ENCODE measurements at regions not wholly inside any gene's neighbourhood (a gene's known extent, or its start where the extent isn't known, plus 50 kb on each side); places are given as distances from the start of the nearest gene placed in this dataset.
A peak's percentile ranks its signal among the peaks of the same experiment; 100 is the strongest.

DNA sequence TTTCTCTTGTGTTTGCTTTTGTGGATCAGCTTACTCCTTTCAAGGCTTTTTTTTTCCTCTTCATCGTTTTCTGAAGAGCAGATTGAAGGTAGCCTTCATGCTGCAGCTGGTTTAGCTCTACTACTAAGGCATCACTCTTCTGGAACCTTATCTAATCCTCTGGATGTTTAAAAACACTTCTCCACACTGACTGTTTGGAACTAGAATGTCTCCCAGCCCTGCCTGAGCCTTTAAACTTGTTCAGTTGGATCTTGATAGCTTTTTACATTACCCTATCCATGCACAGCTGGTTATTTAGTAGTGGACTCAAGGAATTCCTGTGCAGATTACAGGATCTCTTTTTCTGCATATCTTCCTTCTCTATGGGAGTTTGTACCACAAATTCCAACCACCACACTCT is 108.9 kb upstream of the ASCC3 start:
- no peaks in the 10 kb centered on the region for H3K4me1 Mint-ChIP-seq
- no peak for DNase-seq
- H3K27me3 Mint-ChIP-seq: peaks cover 2% of the 10 kb centered on the region
- no peaks in the 10 kb centered on the region for H3K36me3 Mint-ChIP-seq
- no peak for ATAC-seq (ENCODE audit: low read depth)
- peaks cover 1% of the 10 kb centered on the region for H3K9me3 Mint-ChIP-seq
- H3K4me3 Mint-ChIP-seq: no peak overlapping the region
- POLR2A ChIA-PET: no interaction called here
- H3K27ac Mint-ChIP-seq: no peak overlapping the region

DNA sequence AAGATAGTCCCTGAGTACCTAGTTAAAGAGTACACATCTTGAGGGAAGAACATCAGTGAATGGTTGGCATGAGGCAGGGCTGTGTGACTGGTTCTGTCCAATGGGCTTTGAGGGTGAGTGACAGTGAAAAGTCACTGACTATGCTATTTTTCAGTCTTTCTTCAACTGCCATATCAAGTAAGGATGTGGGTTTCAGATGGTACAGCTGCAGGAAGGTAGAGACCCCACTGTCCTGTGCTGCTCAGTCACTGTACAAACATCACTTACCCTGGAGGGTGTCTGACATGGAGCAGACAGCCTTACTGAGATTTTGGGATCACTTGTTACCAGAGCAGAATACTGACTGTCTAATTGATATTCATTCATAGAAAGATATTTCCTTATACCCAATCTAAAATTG is 115.3 kb upstream of the ASCC3 start:
- no peaks in the 10 kb centered on the region for H3K27me3 Mint-ChIP-seq
- no peak overlapping the region for H3K27ac Mint-ChIP-seq
- no peaks in the 10 kb centered on the region for H3K36me3 Mint-ChIP-seq
- no peaks in the 10 kb centered on the region for H3K4me1 Mint-ChIP-seq
- ATAC-seq (ENCODE audit: low read depth) (no peak), DNase-seq (no peak)
- no peak overlapping the region for H3K4me3 Mint-ChIP-seq
- POLR2A ChIA-PET: no interaction called here
- H3K9me3 Mint-ChIP-seq: peaks cover 1% of the 10 kb centered on the region

DNA sequence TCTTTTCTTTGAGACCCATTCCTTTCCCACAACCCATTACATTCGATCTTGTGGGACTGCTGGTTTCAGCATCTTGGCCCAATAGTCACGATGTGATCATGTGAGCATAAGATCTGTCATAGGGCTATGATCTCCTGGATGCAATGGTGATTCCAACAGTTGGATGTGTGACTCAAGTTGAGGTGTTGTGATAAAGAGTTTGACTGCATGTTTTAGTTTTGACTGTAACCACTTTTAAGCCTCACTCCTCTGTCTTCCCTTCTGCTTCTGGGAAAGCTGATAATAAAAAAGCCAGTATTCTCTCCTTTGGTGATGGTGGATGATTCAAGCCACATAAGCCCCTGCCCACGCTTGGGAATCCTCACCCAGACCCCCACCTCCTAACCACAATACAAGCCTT is 117.0 kb upstream of the ASCC3 start:
- ATAC-seq (ENCODE audit: low read depth) (no peak), DNase-seq (no peak)
- H3K9me3 Mint-ChIP-seq: no peaks in the 10 kb centered on the region
- H3K27me3 Mint-ChIP-seq: no peaks in the 10 kb centered on the region
- no peak overlapping the region for H3K27ac Mint-ChIP-seq
- H3K4me1 Mint-ChIP-seq: no peaks in the 10 kb centered on the region
- no peaks in the 10 kb centered on the region for H3K36me3 Mint-ChIP-seq
- no peak overlapping the region for H3K4me3 Mint-ChIP-seq
- POLR2A ChIA-PET: no interaction called here

DNA sequence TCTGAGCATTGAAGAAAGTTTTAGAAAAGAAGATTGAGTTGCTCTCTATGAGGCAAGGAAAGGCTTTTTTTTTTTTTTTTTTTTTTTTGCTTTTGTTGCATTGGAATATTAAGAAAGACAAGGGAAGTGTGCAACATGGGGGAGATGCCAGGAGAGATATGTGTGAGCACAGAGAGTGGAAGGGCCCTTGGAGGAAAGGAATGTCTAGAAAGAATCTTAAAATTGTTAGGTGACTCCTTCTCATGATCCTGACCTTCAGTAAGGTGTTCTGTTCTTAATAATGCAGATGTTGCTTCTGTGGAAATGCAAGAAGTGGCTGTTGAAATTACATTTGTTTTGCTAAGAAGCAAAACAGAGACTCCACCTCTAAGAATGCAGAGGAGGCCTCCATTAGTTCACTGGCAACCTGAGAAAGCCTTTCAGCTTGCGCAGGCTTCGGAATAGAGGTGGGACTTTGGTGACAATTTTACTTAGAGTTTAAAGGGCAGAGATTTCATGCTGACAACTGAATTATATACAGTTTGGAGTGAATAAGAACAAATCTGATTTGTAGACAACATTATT is 118.0 kb upstream of the ASCC3 start:
- no peak overlapping the region for H3K4me3 Mint-ChIP-seq
- peaks cover 2% of the 10 kb centered on the region for H3K27me3 Mint-ChIP-seq
- DNase-seq (no peak), ATAC-seq (ENCODE audit: low read depth) (no peak)
- H3K36me3 Mint-ChIP-seq: no peaks in the 10 kb centered on the region
- no peaks in the 10 kb centered on the region for H3K9me3 Mint-ChIP-seq
- POLR2A ChIA-PET: no interaction called here
- H3K4me1 Mint-ChIP-seq: no peaks in the 10 kb centered on the region
- no peak overlapping the region for H3K27ac Mint-ChIP-seq

DNA sequence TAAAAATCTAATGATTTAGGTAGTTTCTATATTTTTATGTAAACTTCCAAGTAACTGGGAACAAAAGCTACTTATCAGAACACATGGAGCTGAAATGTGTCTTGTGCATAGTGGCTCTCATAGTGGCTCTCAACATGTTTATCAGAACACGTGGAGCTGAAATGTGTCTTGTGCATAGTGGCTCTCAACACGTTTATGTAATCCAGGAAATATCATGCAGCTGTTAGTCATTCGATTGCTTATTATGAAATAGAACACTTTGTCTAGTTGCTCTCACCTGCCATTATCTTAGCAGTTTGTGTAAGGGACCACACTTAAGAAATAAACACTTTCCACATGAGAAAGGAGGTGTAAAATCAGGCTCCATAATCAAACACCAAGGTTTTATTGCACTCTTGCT is 119.2 kb upstream of the ASCC3 start:
- no peak for DNase-seq
- Mint-ChIP-seq H3K27me3 (peaks cover 2% of the 10 kb centered on the region), H3K9me3 (no peaks in the 10 kb centered on the region), H3K4me3 (no peak overlapping the region), H3K36me3 (no peaks in the 10 kb centered on the region), H3K4me1 (no peaks in the 10 kb centered on the region), H3K27ac (no peak overlapping the region)
- POLR2A ChIA-PET: no interaction called here
- no peak for ATAC-seq (ENCODE audit: low read depth)

DNA sequence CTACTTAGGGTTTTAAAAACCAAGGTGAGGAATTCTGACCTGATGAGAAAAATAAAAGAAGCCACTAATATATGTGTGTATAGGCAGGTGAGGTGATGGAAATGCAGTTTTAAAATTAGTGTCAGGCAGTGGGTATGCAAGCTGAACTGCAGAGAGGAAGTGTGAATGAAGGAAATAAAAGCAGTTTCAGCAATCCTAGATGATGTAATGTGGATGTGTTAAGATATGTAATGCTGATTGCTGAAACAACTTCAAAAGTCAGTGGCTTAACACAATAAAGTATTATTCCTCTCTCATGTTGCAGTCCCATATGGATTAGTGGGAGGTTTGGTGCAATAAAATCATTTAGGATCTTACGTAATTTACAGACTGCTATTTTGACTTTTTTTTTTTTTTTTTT is 119.9 kb upstream of the ASCC3 start:
- no peak overlapping the region for H3K4me3 Mint-ChIP-seq
- H3K36me3 Mint-ChIP-seq: no peaks in the 10 kb centered on the region
- H3K4me1 Mint-ChIP-seq: no peaks in the 10 kb centered on the region
- H3K27ac Mint-ChIP-seq: no peak overlapping the region
- no peak for ATAC-seq (ENCODE audit: low read depth)
- no peak for DNase-seq
- POLR2A ChIA-PET: no interaction called here
- H3K27me3 Mint-ChIP-seq: peaks cover 2% of the 10 kb centered on the region
- no peaks in the 10 kb centered on the region for H3K9me3 Mint-ChIP-seq

DNA sequence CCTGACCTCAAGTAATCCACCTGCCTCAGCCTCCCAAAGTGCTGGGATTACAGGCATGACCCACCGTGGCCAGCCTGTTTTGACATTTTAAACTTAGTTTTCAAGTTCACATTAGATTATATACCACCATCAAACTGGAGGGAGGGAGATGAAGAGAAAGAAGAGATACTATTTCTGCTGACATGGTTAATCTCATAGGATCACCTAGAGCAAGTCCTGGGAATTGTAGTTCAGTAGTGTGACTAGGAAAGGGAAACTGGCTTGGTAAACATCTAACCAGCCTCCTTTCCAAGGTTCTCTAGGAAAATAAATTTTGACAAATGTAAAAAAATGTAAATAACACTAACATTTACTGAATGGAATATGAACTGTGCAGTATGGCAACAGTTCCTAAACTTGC is 120.5 kb upstream of the ASCC3 start:
- H3K4me1 Mint-ChIP-seq: no peaks in the 10 kb centered on the region
- DNase-seq (no peak), ATAC-seq (ENCODE audit: low read depth) (no peak)
- H3K36me3 Mint-ChIP-seq: no peaks in the 10 kb centered on the region
- H3K9me3 Mint-ChIP-seq: no peaks in the 10 kb centered on the region
- H3K4me3 Mint-ChIP-seq: no peak overlapping the region
- H3K27me3 Mint-ChIP-seq: peaks cover 2% of the 10 kb centered on the region
- H3K27ac Mint-ChIP-seq: no peak overlapping the region
- POLR2A ChIA-PET: no interaction called here

DNA sequence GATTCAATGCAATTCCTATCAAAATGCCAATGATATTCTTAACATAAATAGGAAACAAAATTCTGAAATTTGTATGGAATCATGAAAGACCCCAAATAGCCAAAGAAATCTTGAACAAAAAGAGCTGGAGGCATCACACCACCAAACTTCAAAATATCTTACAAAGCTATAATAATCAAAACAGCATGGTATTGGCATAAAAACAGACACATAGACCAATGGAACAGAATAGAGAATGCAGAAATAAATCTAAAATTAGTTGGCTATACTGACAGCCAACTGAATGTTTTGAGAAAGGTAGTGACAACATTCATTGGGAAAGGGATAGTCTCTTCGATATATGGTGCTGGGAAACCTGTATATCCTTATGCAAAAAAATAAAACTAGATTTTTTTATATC is 121.9 kb upstream of the ASCC3 start:
- H3K9me3 Mint-ChIP-seq: no peaks in the 10 kb centered on the region
- H3K4me3 Mint-ChIP-seq: no peak overlapping the region
- no peaks in the 10 kb centered on the region for H3K4me1 Mint-ChIP-seq
- H3K36me3 Mint-ChIP-seq: no peaks in the 10 kb centered on the region
- no peak overlapping the region for H3K27ac Mint-ChIP-seq
- DNase-seq: no peak
- H3K27me3 Mint-ChIP-seq: peaks cover 2% of the 10 kb centered on the region
- POLR2A ChIA-PET: no interaction called here
- no peak for ATAC-seq (ENCODE audit: low read depth)

DNA sequence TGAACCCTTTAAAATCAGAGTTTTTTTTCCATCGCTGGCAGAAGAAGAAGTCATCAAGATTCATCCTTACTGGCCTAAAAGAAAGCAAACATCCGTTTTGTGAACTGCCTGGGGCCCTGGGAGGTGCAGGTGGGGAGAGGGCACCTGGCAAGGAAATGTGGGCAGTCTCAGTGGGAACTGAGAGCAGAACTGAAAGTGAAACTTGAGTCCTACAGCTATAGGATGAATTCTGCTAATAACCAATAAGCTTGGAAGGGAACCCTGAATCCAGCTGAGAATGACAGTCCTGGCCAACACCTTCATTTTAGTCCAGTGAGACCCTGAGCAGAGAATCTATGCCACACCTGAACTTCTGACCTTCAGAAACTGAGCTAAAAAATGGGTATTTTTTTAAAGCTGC is 130.1 kb upstream of the ASCC3 start:
- no peak for DNase-seq
- Mint-ChIP-seq H3K4me3 (peak overlapping the region; percentile 41), H3K27ac (no peak overlapping the region), H3K4me1 (peaks cover 6% of the 10 kb centered on the region), H3K36me3 (no peaks in the 10 kb centered on the region), H3K9me3 (no peaks in the 10 kb centered on the region), H3K27me3 (no peaks in the 10 kb centered on the region)
- POLR2A ChIA-PET: no interaction called here
- ATAC-seq (ENCODE audit: low read depth): peak; percentile 71

DNA sequence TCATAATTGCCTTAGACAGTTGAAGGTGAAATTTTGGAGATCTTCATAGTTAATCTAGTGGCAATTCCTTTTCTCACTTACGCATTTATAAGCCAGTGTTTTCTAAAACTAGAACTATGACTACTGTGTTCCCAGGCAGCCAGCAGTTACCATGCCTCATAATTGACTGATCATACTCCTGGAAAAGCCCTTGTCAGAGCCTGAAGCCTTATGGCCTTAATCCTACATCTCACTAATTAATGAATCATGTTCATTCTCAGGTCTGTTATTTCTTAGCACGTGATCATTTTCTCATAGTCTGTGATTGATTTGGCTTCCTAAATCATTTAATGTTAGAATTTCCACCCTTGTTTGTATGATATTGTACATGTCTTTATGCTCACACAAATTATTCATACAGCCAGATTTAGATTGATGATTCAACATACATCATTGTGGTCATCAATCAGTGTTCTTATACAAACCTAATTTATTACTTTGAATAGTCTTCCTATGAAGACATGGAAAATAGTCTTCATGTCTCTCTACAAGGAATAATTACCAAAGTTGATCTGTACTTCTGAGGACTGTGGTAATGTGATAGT is 132.6 kb upstream of the ASCC3 start:
- ATAC-seq (ENCODE audit: low read depth): no peak
- POLR2A ChIA-PET: no interaction called here
- Mint-ChIP-seq H3K27ac (no peak overlapping the region), H3K9me3 (no peaks in the 10 kb centered on the region), H3K4me3 (no peak overlapping the region), H3K4me1 (peaks cover 6% of the 10 kb centered on the region), H3K36me3 (no peaks in the 10 kb centered on the region), H3K27me3 (no peaks in the 10 kb centered on the region)
- no peak for DNase-seq

DNA sequence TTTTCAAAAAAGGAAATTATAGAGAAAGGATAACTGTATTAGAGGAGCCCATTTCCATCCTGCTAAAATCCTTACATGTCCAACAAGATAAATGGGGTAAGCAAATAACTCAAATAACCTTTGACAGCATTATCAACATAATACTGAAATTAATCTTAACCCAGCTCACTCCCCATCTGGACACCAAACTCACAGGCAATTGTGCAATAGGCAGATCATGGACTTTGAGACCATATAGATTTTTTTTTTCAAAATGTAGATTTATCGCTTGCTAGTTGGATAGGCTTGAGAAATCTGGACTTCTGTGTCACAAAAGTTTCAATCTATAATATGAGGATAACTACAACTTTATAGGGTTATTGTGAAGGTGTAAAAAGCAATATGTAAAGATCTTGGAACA is 134.4 kb upstream of the ASCC3 start:
- POLR2A ChIA-PET: no interaction called here
- ATAC-seq (ENCODE audit: low read depth) (no peak), DNase-seq (no peak)
- no peak overlapping the region for H3K27ac Mint-ChIP-seq
- H3K4me1 Mint-ChIP-seq: peaks cover 6% of the 10 kb centered on the region
- H3K9me3 Mint-ChIP-seq: no peaks in the 10 kb centered on the region
- H3K27me3 Mint-ChIP-seq: no peaks in the 10 kb centered on the region
- no peak overlapping the region for H3K4me3 Mint-ChIP-seq
- H3K36me3 Mint-ChIP-seq: no peaks in the 10 kb centered on the region

DNA sequence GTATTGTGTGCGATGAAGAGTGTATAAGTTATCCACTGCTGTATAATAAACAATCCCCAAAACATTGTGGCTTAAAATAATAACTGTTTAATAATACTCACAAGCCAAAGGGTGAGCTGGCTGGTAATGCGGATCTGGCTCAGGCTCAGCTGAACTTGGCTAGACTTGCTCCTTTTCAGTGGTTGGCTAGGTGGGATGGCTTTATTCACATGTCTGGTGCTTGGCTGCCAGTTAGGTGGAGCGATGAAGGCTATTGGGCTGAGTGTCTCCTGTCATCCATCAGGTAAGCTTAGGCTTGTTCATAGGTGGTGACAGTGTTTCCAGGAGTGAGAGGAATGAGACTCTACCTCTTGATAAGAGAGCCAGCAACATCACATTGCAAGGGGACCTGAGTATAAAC is 135.0 kb upstream of the ASCC3 start:
- Mint-ChIP-seq H3K4me1 (peaks cover 1% of the 10 kb centered on the region), H3K27ac (no peak overlapping the region), H3K27me3 (no peaks in the 10 kb centered on the region), H3K4me3 (no peak overlapping the region), H3K9me3 (no peaks in the 10 kb centered on the region), H3K36me3 (no peaks in the 10 kb centered on the region)
- ATAC-seq (ENCODE audit: low read depth) (no peak), DNase-seq (no peak)
- POLR2A ChIA-PET: no interaction called here

DNA sequence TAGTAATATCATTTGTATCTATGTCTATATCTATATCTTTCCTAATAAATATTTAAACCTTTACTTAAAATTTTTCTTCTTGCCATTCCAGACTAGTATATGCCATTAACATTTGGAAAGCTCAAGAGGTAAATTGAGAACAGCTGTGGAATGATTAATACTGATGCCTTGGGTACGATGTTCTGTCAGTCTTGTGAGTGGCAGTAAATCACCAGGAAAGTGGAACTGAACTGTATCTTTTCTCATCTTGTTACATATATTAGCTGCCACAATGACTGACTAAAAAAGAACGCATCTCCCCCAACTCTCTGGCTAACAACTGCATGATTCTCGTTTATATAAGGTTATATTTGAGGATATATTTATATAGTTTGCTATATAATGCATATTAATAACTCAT is 137.0 kb upstream of the ASCC3 start:
- Mint-ChIP-seq H3K4me1 (no peaks in the 10 kb centered on the region), H3K4me3 (no peak overlapping the region), H3K9me3 (no peaks in the 10 kb centered on the region), H3K27me3 (no peaks in the 10 kb centered on the region), H3K27ac (no peak overlapping the region), H3K36me3 (no peaks in the 10 kb centered on the region)
- ATAC-seq (ENCODE audit: low read depth): no peak
- POLR2A ChIA-PET: no interaction called here
- DNase-seq: no peak

DNA sequence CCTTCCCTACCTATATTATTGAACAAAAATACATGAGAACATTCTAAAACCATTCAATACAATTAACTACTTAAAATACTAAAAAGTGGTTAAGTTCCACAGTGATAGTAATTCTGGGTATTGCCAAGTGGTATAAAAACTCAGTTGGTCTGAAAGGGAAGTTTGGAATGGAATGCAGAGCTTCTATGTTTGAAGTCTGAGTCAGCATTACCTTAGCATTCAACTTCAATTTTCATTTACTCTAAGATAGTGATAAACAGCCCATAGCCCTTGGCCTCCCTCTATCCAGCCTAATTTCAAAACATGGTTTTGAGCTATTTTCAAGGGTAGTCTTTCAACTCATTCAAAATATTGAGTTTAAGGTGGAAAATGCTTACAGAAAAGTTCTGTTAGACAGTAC is 140.4 kb upstream of the ASCC3 start:
- Mint-ChIP-seq H3K4me3 (no peak overlapping the region), H3K27me3 (no peaks in the 10 kb centered on the region)

DNA sequence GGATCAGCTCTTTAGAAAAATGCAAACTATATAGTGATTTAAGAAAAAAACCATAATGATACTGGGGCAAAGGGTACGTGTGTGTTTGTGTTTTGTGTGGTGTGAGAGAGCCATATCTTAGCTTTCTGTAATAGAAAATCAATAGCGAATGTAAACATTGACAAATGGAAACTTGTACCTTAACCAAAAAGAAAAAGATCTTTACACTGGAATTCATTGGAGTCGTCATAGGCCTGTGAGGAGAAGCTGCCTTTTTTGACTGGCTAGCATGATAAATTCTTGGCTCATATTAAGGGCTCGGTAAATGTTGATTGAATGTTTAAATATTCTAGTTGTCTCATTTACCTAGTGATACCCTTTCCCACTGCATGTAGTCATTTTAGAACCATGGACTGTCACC is 161.8 kb upstream of the ASCC3 start:
- H3K36me3 Mint-ChIP-seq: no peaks in the 10 kb centered on the region
- ATAC-seq (ENCODE audit: low read depth) (no peak), DNase-seq (no peak)
- H3K27ac Mint-ChIP-seq: no peak overlapping the region
- H3K4me1 Mint-ChIP-seq: no peaks in the 10 kb centered on the region
- H3K27me3 Mint-ChIP-seq: no peaks in the 10 kb centered on the region
- POLR2A ChIA-PET: no interaction called here
- no peak overlapping the region for H3K4me3 Mint-ChIP-seq
- H3K9me3 Mint-ChIP-seq: peaks cover 1% of the 10 kb centered on the region

More for the DNA sequence above, 140.4 kb upstream of the ASCC3 start:
- Mint-ChIP-seq H3K9me3 (peaks cover 3% of the 10 kb centered on the region), H3K27ac (no peak overlapping the region), H3K36me3 (no peaks in the 10 kb centered on the region), H3K4me1 (no peaks in the 10 kb centered on the region)
- ATAC-seq (ENCODE audit: low read depth): no peak
- POLR2A ChIA-PET: no interaction called here
- no peak for DNase-seq

Data from activated naive CD8-positive, alpha-beta T cell treated with anti-CD3 and anti-CD28 coated beads, Interleukin-2, amount 10 ng/mL, durations not matched to agents 7 days and 5 days (primary cell).